NB4 (cell line): ENCODE measurements at regions not wholly inside any gene's neighbourhood (a gene's known extent, or its start where the extent isn't known, plus 50 kb on each side); places are given as distances from the start of the nearest gene placed in this dataset.

Source experiments
- CTCF ChIP-seq: IDR thresholded peaks from one replicate; pipeline ENCODE4 v1.5.1; 2012; ENCODE audit warnings: low read depth, low read length
- MYC ChIP-seq: IDR thresholded peaks from 2 replicates; pipeline ENCODE4 v1.6.1; 2011; ENCODE audit warnings: low read depth, low read length
- POLR2A ChIP-seq: IDR thresholded peaks from 2 replicates; pipeline ENCODE4 v1.6.1; 2011; ENCODE audit warnings: mild to moderate bottlenecking; ENCODE audit not compliant: insufficient read length; ENCODE audit errors: extremely low read depth

GRCh38 chr1:188903241-188903640, 1574.4 kb downstream of the BRINP3 start:
- TF ChIP-seq POLR2A (no peak), CTCF (no peak), MYC (no peak)
